IMR-90 (cell line): ENCODE measurements at regions not wholly inside any gene's neighbourhood (a gene's known extent, or its start where the extent isn't known, plus 50 kb on each side); places are given as distances from the start of the nearest gene placed in this dataset.
A peak's percentile ranks its signal among the peaks of the same experiment; 100 is the strongest.

ENCODE experiments used
- ATAC-seq: fragments of 200-7000 bp; cut with Tn5 transposase; 2 replicates; pipeline ENCODE4 v1.9.1; 2020; ENCODE audit warnings: low read depth, mild to moderate bottlenecking, moderate library complexity
- BruUV-seq: library from RNA; stranded (reverse); fragments of 400-500 nt; replicated peaks from 2 replicates; lab custom pipeline; 2021; lab: Mats Ljungman, UMichigan
- CTCF ChIA-PET: fragments of 300-600 bp; formaldehyde crosslinking; extraction: SDS; loops from one replicate; lab custom pipeline; 2021; ENCODE audit warnings: antibody characterized with exemption; lab: Yijun Ruan, JAX
- POLR2A ChIA-PET: fragments of 300-600 bp; sonication (Branson Sonifier 250); formaldehyde crosslinking; loops from one replicate; lab custom pipeline; 2022; ENCODE audit warnings: antibody characterized with exemption; ENCODE audit not compliant: unreplicated experiment; lab: Charles Lee
- DNase-seq: peaks from one replicate; pipeline ENCODE4 v3.0.0; 2013
- H2AFZ ChIP-seq: replicated peaks from 2 replicates; pipeline ENCODE3; 2013; ENCODE audit warnings: low read length, mild to moderate bottlenecking; ENCODE audit not compliant: poor library complexity
- H2AK5ac ChIP-seq: 2 replicates; pipeline ENCODE4 v1.6.1; 2013; ENCODE audit warnings: low read depth, low read length, inconsistent platforms
- H2AK9ac ChIP-seq: replicated peaks from 2 replicates; pipeline ENCODE3; 2013; ENCODE audit warnings: mild to moderate bottlenecking, low read depth, low read length, moderate library complexity; ENCODE audit not compliant: poor library complexity
- H2BK120ac ChIP-seq: 2 replicates; pipeline ENCODE4 v1.6.1; 2013; ENCODE audit warnings: low read depth, low read length, inconsistent platforms
- H2BK15ac ChIP-seq: 3 replicates; pipeline ENCODE4 v1.6.1; 2013; ENCODE audit warnings: low read depth, low read length, inconsistent platforms
- H2BK20ac ChIP-seq: 2 replicates; pipeline ENCODE4 v1.6.1; 2013; ENCODE audit warnings: low read depth, mild to moderate bottlenecking, inconsistent platforms, low read length, moderate library complexity
- H2BK5ac ChIP-seq: 2 replicates; pipeline ENCODE4 v1.6.1; 2013; ENCODE audit warnings: mild to moderate bottlenecking, low read depth, low read length, inconsistent platforms; ENCODE audit not compliant: poor library complexity, severe bottlenecking
- H3K14ac ChIP-seq: replicated peaks from 2 replicates; pipeline ENCODE4 v1.6.1; 2013; ENCODE audit warnings: low read depth, low read length, inconsistent platforms
- H3K18ac ChIP-seq: 2 replicates; pipeline ENCODE4 v1.6.1; 2013; ENCODE audit warnings: low read depth, low read length, control low read depth
- H3K23ac ChIP-seq: 2 replicates; pipeline ENCODE4 v1.6.1; 2013; ENCODE audit warnings: low read depth, low read length, inconsistent platforms
- H3K27ac ChIP-seq: 2 replicates; pipeline ENCODE4 v1.5.1; 2013; ENCODE audit warnings: mild to moderate bottlenecking, control low read depth, low read length; ENCODE audit not compliant: insufficient read depth
- H3K27me3 ChIP-seq: 2 replicates; pipeline ENCODE4 v1.6.1; 2013; ENCODE audit warnings: low read length; ENCODE audit not compliant: control insufficient read depth, insufficient read depth
- H3K36me3 ChIP-seq: 2 replicates; pipeline ENCODE4 v1.6.1; 2013; ENCODE audit warnings: low read length, mixed read lengths; ENCODE audit not compliant: control insufficient read depth, insufficient read depth
- H3K4ac ChIP-seq: 2 replicates; pipeline ENCODE4 v1.6.1; 2013; ENCODE audit warnings: low read depth, low read length, inconsistent platforms
- H3K4me1 ChIP-seq: 2 replicates; pipeline ENCODE4 v1.6.1; 2013; ENCODE audit warnings: low read length, mixed read lengths; ENCODE audit not compliant: control insufficient read depth, insufficient read depth
- H3K4me2 ChIP-seq: 2 replicates; pipeline ENCODE4 v1.6.1; 2013; ENCODE audit warnings: low read depth, mild to moderate bottlenecking, control low read depth, low read length, moderate library complexity
- H3K4me3 ChIP-seq: 2 replicates; pipeline ENCODE4 v1.5.1; 2013; ENCODE audit warnings: low read depth, mild to moderate bottlenecking, control low read depth, low read length, moderate library complexity; ENCODE audit not compliant: insufficient read depth
- H3K56ac ChIP-seq: 2 replicates; pipeline ENCODE4 v1.6.1; 2013; ENCODE audit warnings: low read length, inconsistent platforms; ENCODE audit not compliant: insufficient read depth; ENCODE audit errors: extremely low read depth
- H3K79me1 ChIP-seq, 2 experiments: 2 replicates each; pipeline ENCODE4 v1.6.1; 2013; ENCODE audit warnings: low read length in 2 of 2, inconsistent platforms in 1 of 2, low read depth in 1 of 2
- H3K9ac ChIP-seq: 2 replicates; pipeline ENCODE4 v1.6.1; 2013; ENCODE audit warnings: low read depth, low read length, control low read depth
- H3K9me1 ChIP-seq: 2 replicates; pipeline ENCODE4 v1.6.1; 2013; ENCODE audit warnings: low read length, inconsistent platforms; ENCODE audit not compliant: insufficient read depth
- H3K9me3 ChIP-seq: 2 replicates; pipeline ENCODE4 v1.6.1; 2013; ENCODE audit warnings: low read length; ENCODE audit not compliant: control insufficient read depth, insufficient read depth
- H4K20me1 ChIP-seq: 2 replicates; pipeline ENCODE4 v1.6.1; 2013; ENCODE audit warnings: low read length, inconsistent platforms; ENCODE audit not compliant: insufficient read depth
- H4K5ac ChIP-seq: 2 replicates; pipeline ENCODE4 v1.6.1; 2013; ENCODE audit warnings: mild to moderate bottlenecking, low read depth, low read length, control low read depth
- H4K8ac ChIP-seq, 2 experiments: 2 replicates each; pipeline ENCODE4 v1.6.1; 2013; ENCODE audit warnings: low read depth in 2 of 2, low read length in 2 of 2, control low read depth in 1 of 2, inconsistent platforms in 1 of 2
- H4K91ac ChIP-seq: 2 replicates; pipeline ENCODE4 v1.6.1; 2013; ENCODE audit warnings: low read depth, low read length, inconsistent platforms; ENCODE audit not compliant: insufficient read depth
- BHLHE40 ChIP-seq: fragments of 150-350 bp; IDR thresholded peaks from 2 replicates; pipeline ENCODE4 v1.6.1; 2016; ENCODE audit warnings: mild to moderate bottlenecking, low read depth, low read length
- NFE2L2 ChIP-seq: fragments of 150-350 bp; IDR thresholded peaks from 2 replicates; pipeline ENCODE4 v1.6.1; 2016; ENCODE audit warnings: low read depth, mild to moderate bottlenecking, low read length
- POLR2A ChIP-seq: IDR thresholded peaks from 2 replicates; pipeline ENCODE4 v1.6.1; 2012; ENCODE audit warnings: mild to moderate bottlenecking, low read depth, low read length
- RAD21 ChIP-seq: IDR thresholded peaks from 2 replicates; pipeline ENCODE4 v1.6.1; 2012; ENCODE audit warnings: low read length, improper control_type of control experiment
- WGBS, 2 experiments: methylation state at CpG; one replicate each; pipeline versions ENCODE4 v1.1.5 to v1.1.7; 2013; ENCODE audit warnings: missing lambda C conversion rate in 2 of 2; ENCODE audit not compliant: insufficient read length in 1 of 2; ENCODE audit errors: extremely low coverage in 2 of 2; 5-methylcytosine and 5-hydroxymethylcytosine counted together
- dilution Hi-C: fragments of 300-500 bp; cut with HindIII; formaldehyde crosslinking; loops from one replicate; pipeline ENCODE4 v1.14.3; 2018; ENCODE audit warnings: low sequenced_read_pairs; ENCODE audit not compliant: unreplicated experiment
- in situ Hi-C: fragments of 300-500 bp; cut with MboI; formaldehyde crosslinking; loops from 3 replicates; pipeline ENCODE4 v1.14.3; 2019; ENCODE audit warnings: low sequenced_read_pairs, inconsistent platforms, mixed read lengths
- intact Hi-C: fragments of 100-400 bp; cut with micrococcal nuclease; formaldehyde crosslinking; loops from 2 replicates; pipeline ENCODE4 v1.10.0; 2022
- TF ChIP-seq, protein P1 (sequence below): fragments of 150-350 bp; IDR thresholded peaks from 2 replicates; pipeline ENCODE4 v1.6.1; 2016; ENCODE audit warnings: low read depth, mild to moderate bottlenecking, low read length, moderate library complexity, borderline replicate concordance

DNA sequence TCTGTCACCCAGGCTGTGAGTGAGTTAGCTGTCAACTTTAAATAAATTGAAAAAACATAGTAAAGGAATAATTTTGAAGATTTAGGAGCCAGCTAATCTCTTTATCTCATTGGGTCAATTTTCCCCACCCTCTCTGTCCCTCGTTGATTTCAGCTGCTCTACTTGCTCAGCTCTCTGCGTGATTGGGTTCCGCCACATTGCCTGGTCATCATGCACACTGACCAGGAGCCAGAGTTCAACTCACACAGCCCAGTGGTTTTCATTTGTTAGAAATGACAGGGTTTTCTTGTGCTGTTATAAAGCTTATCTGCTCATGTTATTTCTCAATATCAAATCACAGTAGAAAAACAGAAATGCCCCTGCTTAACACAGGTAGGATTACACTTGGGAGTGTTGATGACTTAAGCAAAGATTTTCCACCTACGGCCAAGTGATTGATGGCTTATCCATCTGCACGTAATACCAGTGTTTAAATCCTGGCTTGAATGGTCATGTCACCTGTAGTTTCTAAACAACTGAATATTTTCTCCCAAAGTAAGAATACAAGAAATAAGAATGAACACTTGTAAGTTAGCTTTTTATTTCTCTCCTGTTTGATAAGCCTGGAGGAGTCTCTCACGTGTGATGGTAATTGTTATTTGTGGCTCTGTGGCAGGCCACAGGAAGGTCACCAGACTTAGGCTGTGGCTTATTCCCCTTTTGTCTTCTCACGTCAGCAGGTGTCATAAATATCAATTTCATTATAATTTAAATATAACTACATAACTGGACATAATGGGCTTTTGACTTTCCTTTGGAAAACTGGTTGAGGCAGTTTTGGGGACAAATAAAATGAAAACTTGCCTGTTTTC, 367.2 kb upstream of the DDHD1 start:
- intact Hi-C loops = no loop called here
- WGBS, 2 experiments = no CpG with 5 or more reads among the region's 7 CpGs
- Histone ChIP-seq H2BK120ac (peak overlapping the region; percentile 58; the same call in 1 of the 2 replicates), H3K27me3 (no peaks in the 10 kb centered on the region), H4K8ac (peak overlapping the region in 1 of 2 experiments; percentile 48; a peak in 2 of 4 replicates), H3K27ac (peak overlapping the region; percentile 47; the same call in 1 of the 2 replicates), H3K56ac (no peak overlapping the region), H2AK5ac (peak overlapping the region; percentile 81), H3K14ac (no peak overlapping the region), H2AFZ (no peak overlapping the region), H2BK5ac (peak overlapping the region; percentile 32), H3K9ac (no peak overlapping the region), H3K36me3 (no peaks in the 10 kb centered on the region), H3K4me1 (peaks cover 28% of the 10 kb centered on the region), H3K4ac (0 out of 2 replicates have a peak overlapping the region, but pooled peaks have one; percentile 11), H4K91ac (peak overlapping the region; percentile 57; the same call in 1 of the 2 replicates), H2BK15ac (peak overlapping the region; percentile 72; the same call in 1 of the 3 replicates), H3K23ac (no peak overlapping the region), H3K18ac (peak overlapping the region; percentile 95), H3K79me1 (no peaks in the 10 kb centered on the region), H4K5ac (peak overlapping the region; percentile 71; the same call in 1 of the 2 replicates), H3K9me1 (peaks cover 9% of the 10 kb centered on the region), H3K4me3 (no peak overlapping the region), H3K9me3 (no peaks in the 10 kb centered on the region), H3K4me2 (no peak overlapping the region), H4K20me1 (no peaks in the 10 kb centered on the region), H2AK9ac (no peak overlapping the region), H2BK20ac (peak overlapping the region; percentile 42)
- TF ChIP-seq NFE2L2 (no peak), RAD21 (no peak), BHLHE40 (no peak), POLR2A (no peak)
- TF ChIP-seq, protein P1, sequence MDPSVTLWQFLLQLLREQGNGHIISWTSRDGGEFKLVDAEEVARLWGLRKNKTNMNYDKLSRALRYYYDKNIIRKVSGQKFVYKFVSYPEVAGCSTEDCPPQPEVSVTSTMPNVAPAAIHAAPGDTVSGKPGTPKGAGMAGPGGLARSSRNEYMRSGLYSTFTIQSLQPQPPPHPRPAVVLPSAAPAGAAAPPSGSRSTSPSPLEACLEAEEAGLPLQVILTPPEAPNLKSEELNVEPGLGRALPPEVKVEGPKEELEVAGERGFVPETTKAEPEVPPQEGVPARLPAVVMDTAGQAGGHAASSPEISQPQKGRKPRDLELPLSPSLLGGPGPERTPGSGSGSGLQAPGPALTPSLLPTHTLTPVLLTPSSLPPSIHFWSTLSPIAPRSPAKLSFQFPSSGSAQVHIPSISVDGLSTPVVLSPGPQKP = no peak
- in situ Hi-C loops = no loop called here
- ChIA-PET POLR2A (no interaction called here), CTCF (no interaction called here)
- ATAC-seq (no peak), DNase-seq (no peak)
- dilution Hi-C loops = no loop called here
- BruUV-seq = no TSS peak
